Stimulated activated effector memory CD8-positive, alpha-beta T cell treated with anti-CD3 and anti-CD28 coated beads, Interleukin-12 subunit alpha, Interleukin-12 subunit beta, amount 100 ng/mL, for 72 hours (primary cell): ENCODE measurements at regions not wholly inside any gene's neighbourhood (a gene's known extent, or its start where the extent isn't known, plus 50 kb on each side); places are given as distances from the start of the nearest gene placed in this dataset.
"Not testable (repeated sequence)": the region's sequence is repeated elsewhere in the genome, so short reads cannot be mapped to it uniquely, and the experiment has no call there.

Experiments used
- ATAC-seq: fragments of 150-1000 bp; cut with Tn5 transposase; 2 replicates; pipeline ENCODE4 v1.10.0; 2021
- DNase-seq, 2 donors: peaks; one replicate each; pipeline ENCODE4 v3.0.0; 2021 to 2022; ENCODE audit warnings: low spot score in 2 of 2
- H3K27ac Mint-ChIP-seq: one replicate; pipeline ENCODE4 v1.8.0; 2022; ENCODE audit warnings: mild to moderate bottlenecking, mixed read lengths
- H3K36me3 Mint-ChIP-seq: one replicate; pipeline ENCODE4 v1.8.0; 2022; ENCODE audit warnings: mild to moderate bottlenecking, mixed read lengths
- H3K4me1 Mint-ChIP-seq: one replicate; pipeline ENCODE4 v1.8.0; 2022; ENCODE audit warnings: mixed read lengths
- H3K4me3 Mint-ChIP-seq: one replicate; pipeline ENCODE4 v1.8.0; 2022; ENCODE audit warnings: mild to moderate bottlenecking, mixed read lengths
- H3K9me3 Mint-ChIP-seq: one replicate; pipeline ENCODE4 v1.8.0; 2022; ENCODE audit warnings: mixed read lengths

DNA sequence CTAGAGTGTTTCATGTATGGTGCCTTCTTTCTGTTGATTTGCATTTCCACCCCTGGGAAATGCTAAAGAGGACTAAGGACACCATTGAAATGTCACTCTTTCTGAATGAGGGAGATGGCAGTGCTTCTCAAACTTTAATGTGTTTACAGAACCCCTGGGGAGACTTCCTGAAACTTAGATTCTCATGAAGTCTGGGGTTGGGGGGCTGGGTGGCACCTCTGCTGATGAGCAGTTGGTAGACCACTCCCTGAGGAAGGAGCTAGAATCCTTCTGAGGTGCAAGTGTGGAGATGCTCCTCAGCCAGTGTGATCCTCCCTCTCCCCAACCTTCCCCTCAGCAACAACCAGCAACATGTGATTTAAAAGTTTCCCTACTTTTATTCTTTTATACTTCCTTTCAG, 546.8 kb downstream of the LRRC70 start:
- DNase-seq = no peak
- no peak for ATAC-seq
- Mint-ChIP-seq H3K27ac (no peak overlapping the region), H3K36me3 (no peaks in the 10 kb centered on the region), H3K9me3 (no peaks in the 10 kb centered on the region), H3K4me3 (no peak overlapping the region), H3K4me1 (no peaks in the 10 kb centered on the region)

DNA sequence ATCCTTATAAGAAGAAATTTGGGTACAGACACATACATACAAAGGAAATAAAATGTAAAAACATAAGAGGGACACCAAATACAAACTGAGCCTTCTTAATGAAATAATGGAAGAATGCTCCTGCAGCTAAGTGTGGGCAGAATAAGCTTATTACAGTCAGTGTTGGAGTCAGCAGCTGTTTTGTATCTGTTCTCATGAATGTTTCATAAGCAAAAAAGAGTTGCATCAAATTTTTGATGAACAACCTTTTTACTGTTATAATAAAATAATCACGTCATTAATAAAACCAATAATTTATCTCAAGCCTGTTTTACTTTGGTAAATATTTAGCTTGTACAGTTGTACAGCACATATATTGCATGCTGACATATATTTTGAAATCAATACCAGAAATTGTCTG, 545.6 kb downstream of the LRRC70 start:
- Mint-ChIP-seq H3K4me3 (no peak overlapping the region), H3K4me1 (no peaks in the 10 kb centered on the region), H3K36me3 (no peaks in the 10 kb centered on the region), H3K9me3 (no peaks in the 10 kb centered on the region), H3K27ac (no peak overlapping the region)
- no peak for DNase-seq
- ATAC-seq = no peak

DNA sequence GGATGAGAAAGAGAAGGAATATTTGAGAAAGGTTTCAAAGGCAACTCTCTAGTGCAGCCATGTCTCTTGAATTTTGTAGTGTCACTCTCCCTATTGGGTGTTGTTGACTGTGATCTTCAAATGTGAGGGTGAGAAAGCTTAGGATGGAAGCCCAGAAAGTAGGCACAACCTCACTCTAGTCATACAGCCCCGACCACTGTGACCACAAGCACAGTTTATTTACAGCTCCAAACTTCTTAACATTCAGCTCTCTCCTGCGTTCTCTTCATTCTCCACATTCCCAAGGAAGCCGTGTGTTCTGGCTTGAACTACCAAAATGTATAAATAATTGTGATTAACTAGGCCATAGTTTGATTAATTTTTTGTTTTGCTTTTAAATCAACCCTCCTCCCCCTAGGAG, 542.9 kb downstream of the LRRC70 start:
- DNase-seq = no peak
- no peak for ATAC-seq
- H3K27ac Mint-ChIP-seq = no peak overlapping the region
- no peaks in the 10 kb centered on the region for H3K9me3 Mint-ChIP-seq
- no peaks in the 10 kb centered on the region for H3K4me1 Mint-ChIP-seq
- no peaks in the 10 kb centered on the region for H3K36me3 Mint-ChIP-seq
- H3K4me3 Mint-ChIP-seq = no peak overlapping the region

DNA sequence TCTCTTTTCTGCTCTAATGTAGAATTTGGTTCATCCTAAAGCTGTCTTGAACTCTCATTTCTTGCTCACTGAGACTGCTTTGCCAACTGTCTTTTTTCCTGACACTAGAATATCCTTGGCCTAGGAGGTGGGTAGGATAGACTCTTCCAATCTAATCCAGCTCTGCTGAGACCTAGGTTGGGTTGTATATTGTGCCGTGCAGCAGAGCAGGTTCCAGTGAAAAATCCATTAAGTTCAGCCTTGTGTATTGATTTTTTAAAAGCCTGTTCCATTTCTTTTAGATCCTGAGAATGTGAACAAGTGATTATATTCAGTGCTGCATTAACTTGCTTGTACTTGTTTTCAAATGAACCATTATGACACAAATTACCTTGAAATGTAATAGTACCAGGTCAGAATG, 539.6 kb downstream of the LRRC70 start:
- Mint-ChIP-seq H3K4me1 (no peaks in the 10 kb centered on the region), H3K27ac (no peak overlapping the region), H3K4me3 (no peak overlapping the region), H3K36me3 (no peaks in the 10 kb centered on the region), H3K9me3 (no peaks in the 10 kb centered on the region)
- ATAC-seq = no peak
- DNase-seq = no peak

DNA sequence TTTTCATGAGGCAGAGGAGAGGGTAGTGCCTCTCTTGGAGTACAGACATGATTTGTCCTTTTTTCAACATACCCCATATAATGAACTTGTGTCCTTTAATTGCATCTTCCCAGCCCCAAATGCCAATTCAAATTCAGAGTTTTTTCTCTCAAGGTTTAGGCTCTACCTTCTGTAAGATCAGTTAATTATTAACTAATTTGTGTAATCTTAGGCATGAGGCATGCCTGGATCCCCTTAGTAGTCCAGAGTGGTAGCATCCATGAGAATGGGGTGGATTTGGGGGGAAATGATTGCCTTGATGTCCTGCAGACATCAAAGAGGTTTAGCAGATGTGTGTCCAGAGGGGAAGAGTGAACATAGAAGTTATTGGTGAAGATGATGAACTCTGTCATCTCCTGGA, 533.3 kb downstream of the LRRC70 start:
- ATAC-seq (no peak), DNase-seq (no peak)
- no peak overlapping the region for H3K4me3 Mint-ChIP-seq
- no peak overlapping the region for H3K27ac Mint-ChIP-seq
- H3K4me1 Mint-ChIP-seq = no peaks in the 10 kb centered on the region
- no peaks in the 10 kb centered on the region for H3K36me3 Mint-ChIP-seq
- peaks cover 3% of the 10 kb centered on the region for H3K9me3 Mint-ChIP-seq

DNA sequence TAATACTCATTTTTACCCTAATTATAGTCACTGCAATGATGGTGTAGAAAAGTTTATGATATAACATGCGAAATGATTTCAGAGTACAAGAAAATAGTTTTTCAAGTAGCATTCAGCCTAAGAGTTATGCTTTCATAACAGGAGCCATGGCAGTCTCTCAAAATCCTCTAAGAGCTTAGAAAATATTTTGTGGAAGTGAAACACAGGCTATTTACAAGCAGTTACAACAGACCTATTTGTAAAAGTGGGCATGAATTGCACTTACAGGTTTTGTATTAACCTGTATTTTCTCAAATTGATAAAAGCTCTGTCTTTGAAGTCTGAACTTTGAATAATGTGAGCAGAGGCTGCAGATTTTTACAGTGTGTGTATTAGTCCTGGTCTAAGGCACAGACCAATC, 523.3 kb downstream of the LRRC70 start:
- no peaks in the 10 kb centered on the region for H3K4me1 Mint-ChIP-seq
- no peaks in the 10 kb centered on the region for H3K36me3 Mint-ChIP-seq
- DNase-seq (no peak), ATAC-seq (no peak)
- H3K9me3 Mint-ChIP-seq = no peaks in the 10 kb centered on the region
- no peak overlapping the region for H3K4me3 Mint-ChIP-seq
- H3K27ac Mint-ChIP-seq = no peak overlapping the region

DNA sequence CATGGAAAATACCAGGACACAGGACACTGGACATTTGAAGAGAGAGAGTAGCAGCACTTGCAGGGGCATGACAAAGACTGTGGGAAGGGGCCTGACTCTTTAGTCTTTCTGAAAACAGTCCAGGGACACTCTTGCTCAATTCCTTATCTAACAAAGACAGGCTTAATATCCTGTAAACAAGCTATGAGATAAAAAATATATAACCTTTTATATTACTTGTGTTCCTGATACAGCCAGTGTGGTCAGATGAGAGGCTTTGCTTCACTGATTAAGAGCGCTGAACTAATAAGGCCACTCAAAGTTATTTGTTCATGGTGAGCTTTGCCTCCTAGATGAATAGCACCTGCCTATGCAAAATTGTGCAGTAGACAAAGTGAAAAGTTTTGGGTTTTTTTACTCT, 518.7 kb downstream of the LRRC70 start:
- no peaks in the 10 kb centered on the region for H3K4me1 Mint-ChIP-seq
- no peak overlapping the region for H3K4me3 Mint-ChIP-seq
- ATAC-seq (no peak), DNase-seq (no peak)
- no peaks in the 10 kb centered on the region for H3K36me3 Mint-ChIP-seq
- H3K27ac Mint-ChIP-seq = no peak overlapping the region
- peaks cover 7% of the 10 kb centered on the region for H3K9me3 Mint-ChIP-seq

DNA sequence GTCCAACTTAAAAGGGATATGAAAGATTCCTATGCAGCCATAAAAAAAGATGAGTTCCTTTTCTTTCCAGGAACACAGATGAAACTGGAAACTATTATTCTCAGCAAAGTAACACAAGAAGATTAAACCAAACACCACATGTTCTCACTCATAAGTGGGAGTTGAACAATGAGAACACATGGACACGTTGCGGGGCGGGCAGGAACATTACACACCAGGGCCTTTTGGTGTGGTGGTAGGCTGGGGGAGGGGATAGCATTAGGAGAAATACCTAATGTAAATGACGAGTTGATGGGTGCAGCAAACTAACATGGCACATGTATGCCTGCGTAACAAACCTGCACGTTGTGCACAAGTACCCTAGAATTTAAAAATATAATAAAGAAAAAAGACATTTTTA, 516.1 kb downstream of the LRRC70 start:
- Mint-ChIP-seq H3K27ac (no peak overlapping the region), H3K9me3 (peaks cover 10% of the 10 kb centered on the region), H3K4me3 (no peak overlapping the region), H3K4me1 (no peaks in the 10 kb centered on the region), H3K36me3 (no peaks in the 10 kb centered on the region)
- ATAC-seq = no peak
- no peak for DNase-seq

DNA sequence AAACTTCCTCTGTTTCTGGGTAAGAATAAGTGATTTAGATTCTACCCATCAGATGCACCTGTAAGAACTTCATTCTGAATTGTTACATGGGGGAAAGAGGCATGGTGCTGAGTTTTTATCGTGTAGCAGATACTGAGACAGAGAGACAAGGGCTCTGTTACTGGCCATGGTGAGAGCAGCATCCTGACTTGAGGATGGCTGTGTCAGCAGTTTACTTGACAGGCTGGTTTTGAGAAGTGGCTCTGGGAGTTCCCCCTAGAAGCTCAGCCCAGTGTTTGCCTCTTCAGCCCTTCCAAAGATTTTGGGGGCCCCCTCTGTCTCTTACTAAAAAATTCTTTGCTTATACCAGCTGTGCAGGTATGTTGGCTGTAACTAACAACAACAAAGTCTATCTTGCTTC, 510.5 kb downstream of the LRRC70 start:
- Mint-ChIP-seq H3K9me3 (peaks cover 7% of the 10 kb centered on the region), H3K36me3 (no peaks in the 10 kb centered on the region), H3K4me3 (no peak overlapping the region), H3K4me1 (no peaks in the 10 kb centered on the region), H3K27ac (no peak overlapping the region)
- ATAC-seq (no peak), DNase-seq (no peak)

DNA sequence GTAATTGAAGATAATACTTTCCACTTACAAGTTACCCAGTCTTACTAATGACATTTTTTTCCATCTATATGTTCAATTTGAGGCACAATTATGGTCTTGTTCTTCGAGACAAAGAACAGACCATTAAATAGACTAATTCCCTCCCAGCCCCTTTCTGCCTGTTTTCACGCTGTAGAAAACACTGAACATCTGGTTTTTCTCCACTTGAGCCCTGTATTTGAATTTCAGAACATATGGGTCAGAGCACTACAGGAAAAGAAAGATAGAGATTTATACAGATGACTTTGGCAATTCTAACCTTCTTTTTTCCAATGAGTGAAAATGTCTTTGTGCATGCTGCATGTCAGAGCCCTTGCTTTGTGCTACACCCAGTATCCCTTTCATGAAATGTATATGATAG, 506.9 kb downstream of the LRRC70 start:
- ATAC-seq (no peak), DNase-seq (no peak)
- no peak overlapping the region for H3K27ac Mint-ChIP-seq
- no peaks in the 10 kb centered on the region for H3K9me3 Mint-ChIP-seq
- no peak overlapping the region for H3K4me3 Mint-ChIP-seq
- H3K4me1 Mint-ChIP-seq = no peaks in the 10 kb centered on the region
- H3K36me3 Mint-ChIP-seq = no peaks in the 10 kb centered on the region

DNA sequence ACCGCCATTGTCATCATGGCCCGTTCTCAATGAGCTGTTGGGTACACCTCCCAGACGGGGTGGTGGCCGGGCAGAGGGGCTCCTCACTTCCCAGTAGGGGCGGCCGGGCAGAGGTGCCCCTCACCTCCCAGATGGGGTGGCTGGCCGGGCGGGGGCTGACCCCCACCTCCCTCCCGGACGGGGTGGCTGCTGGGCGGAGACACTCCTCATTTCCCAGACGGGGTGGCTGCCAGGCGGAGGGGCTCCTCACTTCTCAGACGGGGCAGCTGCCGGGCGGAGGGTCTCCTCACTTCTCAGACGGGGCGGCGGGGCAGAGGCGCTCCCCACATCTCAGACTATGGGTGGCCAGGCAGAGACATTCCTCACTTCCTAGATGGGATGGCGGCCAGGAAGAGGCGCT, 505.1 kb downstream of the LRRC70 start:
- not testable (repeated sequence) for H3K27ac Mint-ChIP-seq, H3K9me3 Mint-ChIP-seq, H3K4me1 Mint-ChIP-seq, H3K36me3 Mint-ChIP-seq, DNase-seq, ATAC-seq, H3K4me3 Mint-ChIP-seq

DNA sequence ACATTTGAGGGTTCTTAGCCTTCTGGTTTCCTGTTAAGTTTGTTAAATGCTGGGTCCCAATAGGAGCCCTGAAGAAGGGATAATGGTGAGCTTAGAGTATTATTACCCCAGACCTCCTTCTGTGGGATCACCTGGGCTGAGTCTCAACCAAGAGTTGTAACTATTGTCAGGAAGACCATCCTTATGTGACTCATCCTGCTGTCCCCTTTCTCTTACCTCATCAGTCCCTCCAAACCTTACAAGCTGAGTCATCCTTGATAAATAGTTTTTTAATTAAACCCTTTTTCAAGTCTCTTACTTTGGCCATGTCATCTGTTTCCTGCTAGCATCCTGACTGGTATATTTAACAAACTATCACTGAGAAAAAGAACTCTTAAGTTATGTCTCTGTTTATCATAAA, 502.8 kb downstream of the LRRC70 start:
- Mint-ChIP-seq H3K27ac (no peak overlapping the region), H3K4me3 (no peak overlapping the region), H3K36me3 (no peaks in the 10 kb centered on the region), H3K9me3 (no peaks in the 10 kb centered on the region), H3K4me1 (no peaks in the 10 kb centered on the region)
- no peak for ATAC-seq
- no peak for DNase-seq

DNA sequence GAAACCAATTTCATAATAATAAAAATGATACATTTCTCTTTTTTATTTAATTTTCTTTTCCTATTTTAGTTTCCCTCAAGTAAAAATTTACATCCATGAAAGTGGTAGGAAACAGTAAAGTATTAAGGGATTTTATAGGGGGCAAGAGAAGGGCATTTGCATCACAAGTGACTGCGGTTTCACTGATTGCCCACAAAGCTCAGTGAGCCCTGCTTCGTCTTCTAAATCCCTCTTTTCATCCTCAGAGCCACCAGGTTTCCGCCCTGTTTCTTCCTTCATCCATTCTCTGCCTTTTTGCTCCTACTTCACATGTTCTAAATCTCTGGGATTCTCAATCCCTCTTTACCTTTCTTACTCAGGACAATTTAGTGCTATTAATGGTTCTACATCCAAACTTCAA, 491.4 kb downstream of the LRRC70 start:
- peaks cover 3% of the 10 kb centered on the region for H3K9me3 Mint-ChIP-seq
- no peak overlapping the region for H3K4me3 Mint-ChIP-seq
- DNase-seq = no peak
- H3K4me1 Mint-ChIP-seq = no peaks in the 10 kb centered on the region
- H3K36me3 Mint-ChIP-seq = no peaks in the 10 kb centered on the region
- ATAC-seq = no peak
- H3K27ac Mint-ChIP-seq = no peak overlapping the region

DNA sequence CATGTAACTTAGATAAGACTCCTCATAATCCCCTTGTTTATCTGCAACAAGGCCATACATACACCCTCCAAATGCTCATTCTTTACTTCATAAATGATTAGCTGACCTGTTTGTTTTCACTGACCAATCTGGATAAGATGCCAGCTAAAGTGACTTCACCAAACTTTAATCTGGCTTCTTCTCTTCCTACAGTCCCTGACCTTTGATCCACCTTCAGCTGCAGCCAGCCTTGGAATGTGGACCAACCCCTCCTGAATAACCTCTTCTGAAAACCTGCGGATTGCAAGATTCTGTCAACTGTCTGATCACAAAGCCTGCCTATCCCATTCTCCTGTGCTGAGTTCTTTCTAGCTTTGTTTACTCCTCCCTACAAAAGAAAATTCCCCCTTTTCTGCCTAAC, 476.8 kb downstream of the LRRC70 start:
- Mint-ChIP-seq H3K9me3 (peaks cover 6% of the 10 kb centered on the region), H3K4me1 (no peaks in the 10 kb centered on the region), H3K36me3 (no peaks in the 10 kb centered on the region), H3K4me3 (no peak overlapping the region), H3K27ac (no peak overlapping the region)
- DNase-seq = no peak
- ATAC-seq = no peak

DNA sequence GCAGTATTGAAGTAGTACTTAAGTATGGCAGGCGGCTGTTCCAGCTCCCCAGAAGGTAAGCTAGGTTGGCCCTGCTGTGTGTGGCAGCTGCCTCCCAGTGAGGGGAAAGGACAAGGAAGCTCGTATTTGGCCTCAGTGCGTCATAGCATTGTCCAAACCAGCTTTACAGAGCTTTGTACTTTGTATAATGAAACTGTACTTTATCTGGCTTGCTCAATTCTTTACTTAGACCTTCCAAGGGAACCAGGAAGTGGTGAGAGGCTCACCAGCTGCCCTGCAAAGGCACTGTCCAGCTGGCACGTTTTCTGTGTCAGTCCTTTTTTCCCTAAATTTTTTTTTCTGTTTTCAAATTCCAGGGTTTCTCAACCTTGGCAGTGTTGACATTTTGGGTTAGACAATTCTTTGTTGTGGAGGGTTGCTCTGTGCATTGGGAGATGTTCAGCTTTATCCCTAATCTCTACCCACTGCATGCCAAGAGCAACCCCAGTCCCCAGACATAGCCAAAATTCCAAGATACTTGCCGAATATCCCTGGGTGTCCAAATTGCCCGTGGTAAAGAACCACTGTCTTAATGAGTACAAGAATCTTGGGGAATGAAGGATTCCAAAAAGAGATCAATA, 474.5 kb downstream of the LRRC70 start:
- H3K4me3 Mint-ChIP-seq = no peak overlapping the region
- H3K4me1 Mint-ChIP-seq = no peaks in the 10 kb centered on the region
- no peak overlapping the region for H3K27ac Mint-ChIP-seq
- H3K9me3 Mint-ChIP-seq = peaks cover 6% of the 10 kb centered on the region
- ATAC-seq (no peak), DNase-seq (no peak)
- H3K36me3 Mint-ChIP-seq = no peaks in the 10 kb centered on the region

DNA sequence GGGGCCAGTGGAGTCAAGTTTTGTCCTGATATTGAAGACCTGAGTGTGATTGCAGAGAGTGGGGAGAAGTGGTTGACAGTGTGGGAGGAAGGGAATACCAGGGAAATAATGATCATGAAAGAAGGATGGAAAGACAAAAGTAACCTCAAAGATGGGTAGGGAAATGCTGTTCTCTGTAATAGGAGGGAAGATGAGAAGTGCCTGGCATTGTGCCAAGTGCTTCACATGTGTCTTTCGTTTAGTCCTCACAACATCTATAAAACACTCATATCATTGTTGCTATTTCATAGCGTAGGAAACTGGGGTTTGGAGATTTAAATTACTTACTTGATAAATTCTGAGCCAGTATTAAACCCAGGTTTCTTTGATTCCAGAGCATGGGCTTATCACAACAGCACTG, 472.3 kb downstream of the LRRC70 start:
- H3K4me3 Mint-ChIP-seq = no peak overlapping the region
- peaks cover 6% of the 10 kb centered on the region for H3K9me3 Mint-ChIP-seq
- DNase-seq (no peak), ATAC-seq (no peak)
- H3K36me3 Mint-ChIP-seq = no peaks in the 10 kb centered on the region
- H3K4me1 Mint-ChIP-seq = no peaks in the 10 kb centered on the region
- H3K27ac Mint-ChIP-seq = no peak overlapping the region

DNA sequence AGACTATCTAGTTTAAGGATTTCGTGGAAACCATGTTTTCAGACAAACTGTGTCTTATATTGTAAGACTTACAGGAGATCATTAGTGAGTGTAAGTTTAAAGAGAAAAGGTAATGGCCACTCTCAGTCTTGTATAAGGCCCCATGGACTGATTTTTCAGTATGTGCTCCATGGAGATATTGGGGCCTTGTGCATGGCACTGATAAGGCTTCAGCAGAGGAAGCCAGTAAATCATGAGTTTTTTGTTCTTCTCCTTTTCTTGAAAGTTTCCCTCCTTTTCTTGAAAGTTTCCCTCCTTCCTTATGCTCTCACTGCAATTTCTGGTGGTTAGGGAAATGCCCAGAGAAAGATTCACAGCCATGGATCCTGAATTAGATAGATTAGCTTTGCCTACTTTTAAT, 471.3 kb downstream of the LRRC70 start:
- ATAC-seq (no peak), DNase-seq (no peak)
- Mint-ChIP-seq H3K4me3 (no peak overlapping the region), H3K4me1 (no peaks in the 10 kb centered on the region), H3K9me3 (peaks cover 3% of the 10 kb centered on the region), H3K36me3 (no peaks in the 10 kb centered on the region), H3K27ac (no peak overlapping the region)
